SK-N-SH treated with all-trans-retinoic acid at 6 μM for 48 hours (cell line): ENCODE measurements at regions not wholly inside any gene's neighbourhood (a gene's known extent, or its start where the extent isn't known, plus 50 kb on each side); places are given as distances from the start of the nearest gene placed in this dataset.

Experiments used
- RARB ChIP-seq: fragments of 250-450 bp; sonication (Bioruptor Pico); IDR thresholded peaks from 2 replicates; pipeline ENCODE4 v1.8.0; 2021; ENCODE audit warnings: mild to moderate bottlenecking, moderate library complexity
- TF ChIP-seq, protein P1 (sequence below): fragments of 250-450 bp; sonication (Bioruptor Pico); IDR thresholded peaks from 2 replicates; pipeline ENCODE4 v1.8.0; 2020; ENCODE audit warnings: mild to moderate bottlenecking, moderate library complexity, borderline replicate concordance

DNA sequence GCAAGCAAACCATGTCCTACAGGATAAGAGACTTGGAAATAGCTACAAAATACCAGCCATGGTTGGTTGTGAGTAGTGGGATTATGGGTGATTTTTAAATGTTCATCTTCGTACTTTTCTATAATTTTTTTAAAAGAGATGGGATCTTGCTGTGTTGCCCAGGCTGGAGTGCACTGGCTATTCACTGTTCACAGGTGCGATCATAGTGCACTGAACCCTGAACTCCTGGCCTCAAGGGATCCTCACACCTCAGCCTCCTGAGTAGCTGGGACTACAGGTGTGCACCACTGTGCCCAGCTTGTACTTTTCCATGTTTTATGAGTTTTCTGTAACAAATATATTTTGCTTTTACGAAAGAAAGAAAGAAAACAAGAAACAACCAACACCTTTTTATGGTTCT, 224.2 kb downstream of the FOXD2 start:
- TF ChIP-seq, protein P1, sequence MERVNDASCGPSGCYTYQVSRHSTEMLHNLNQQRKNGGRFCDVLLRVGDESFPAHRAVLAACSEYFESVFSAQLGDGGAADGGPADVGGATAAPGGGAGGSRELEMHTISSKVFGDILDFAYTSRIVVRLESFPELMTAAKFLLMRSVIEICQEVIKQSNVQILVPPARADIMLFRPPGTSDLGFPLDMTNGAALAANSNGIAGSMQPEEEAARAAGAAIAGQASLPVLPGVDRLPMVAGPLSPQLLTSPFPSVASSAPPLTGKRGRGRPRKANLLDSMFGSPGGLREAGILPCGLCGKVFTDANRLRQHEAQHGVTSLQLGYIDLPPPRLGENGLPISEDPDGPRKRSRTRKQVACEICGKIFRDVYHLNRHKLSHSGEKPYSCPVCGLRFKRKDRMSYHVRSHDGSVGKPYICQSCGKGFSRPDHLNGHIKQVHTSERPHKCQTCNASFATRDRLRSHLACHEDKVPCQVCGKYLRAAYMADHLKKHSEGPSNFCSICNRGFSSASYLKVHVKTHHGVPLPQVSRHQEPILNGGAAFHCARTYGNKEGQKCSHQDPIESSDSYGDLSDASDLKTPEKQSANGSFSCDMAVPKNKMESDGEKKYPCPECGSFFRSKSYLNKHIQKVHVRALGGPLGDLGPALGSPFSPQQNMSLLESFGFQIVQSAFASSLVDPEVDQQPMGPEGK (CRISPR knock-in tag), result no peak
- TF ChIP-seq RARB, result no peak
